Transverse colon (tissue), 4 donors: ENCODE measurements at regions not wholly inside any gene's neighbourhood (a gene's known extent, or its start where the extent isn't known, plus 50 kb on each side); places are given as distances from the start of the nearest gene placed in this dataset.

ENCODE experiments used
- EP300 ChIP-seq: sonication (generic); formaldehyde crosslinking; IDR thresholded peaks from one replicate; pipeline ENCODE4 v1.6.1; 2017; ENCODE audit warnings: antibody characterized with exemption, low read depth
- POLR2A ChIP-seq: fragments of 450-650 bp; IDR thresholded peaks from one replicate; pipeline ENCODE4 v1.6.1; 2016; ENCODE audit warnings: antibody characterized with exemption, mild to moderate bottlenecking, moderate library complexity
- POLR2AphosphoS5 ChIP-seq, 3 donors: sonication (generic); formaldehyde crosslinking; IDR thresholded peaks; one replicate each; pipeline ENCODE4 v1.6.1; 2016; ENCODE audit warnings: antibody characterized with exemption in 3 of 3
- TF ChIP-seq, protein P1 (sequence below), 5 experiments: fragments of 200-600 bp in 3 of 5; fragments of 450-650 bp in 2 of 5; sonication (generic) in 3 of 5; IDR thresholded peaks; 1 replicate in 2 of 5; 2 replicates in 3 of 5; pipeline ENCODE4 v1.5.1; 2016 to 2017; ENCODE audit warnings: antibody characterized with exemption in 5 of 5, inconsistent platforms in 3 of 5, mild to moderate bottlenecking in 2 of 5, moderate library complexity in 1 of 5

- TF ChIP-seq, protein P1, sequence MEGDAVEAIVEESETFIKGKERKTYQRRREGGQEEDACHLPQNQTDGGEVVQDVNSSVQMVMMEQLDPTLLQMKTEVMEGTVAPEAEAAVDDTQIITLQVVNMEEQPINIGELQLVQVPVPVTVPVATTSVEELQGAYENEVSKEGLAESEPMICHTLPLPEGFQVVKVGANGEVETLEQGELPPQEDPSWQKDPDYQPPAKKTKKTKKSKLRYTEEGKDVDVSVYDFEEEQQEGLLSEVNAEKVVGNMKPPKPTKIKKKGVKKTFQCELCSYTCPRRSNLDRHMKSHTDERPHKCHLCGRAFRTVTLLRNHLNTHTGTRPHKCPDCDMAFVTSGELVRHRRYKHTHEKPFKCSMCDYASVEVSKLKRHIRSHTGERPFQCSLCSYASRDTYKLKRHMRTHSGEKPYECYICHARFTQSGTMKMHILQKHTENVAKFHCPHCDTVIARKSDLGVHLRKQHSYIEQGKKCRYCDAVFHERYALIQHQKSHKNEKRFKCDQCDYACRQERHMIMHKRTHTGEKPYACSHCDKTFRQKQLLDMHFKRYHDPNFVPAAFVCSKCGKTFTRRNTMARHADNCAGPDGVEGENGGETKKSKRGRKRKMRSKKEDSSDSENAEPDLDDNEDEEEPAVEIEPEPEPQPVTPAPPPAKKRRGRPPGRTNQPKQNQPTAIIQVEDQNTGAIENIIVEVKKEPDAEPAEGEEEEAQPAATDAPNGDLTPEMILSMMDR (IDR thresholded peaks at IDR 0.05) = no peak
- TF ChIP-seq POLR2A (no peak), EP300 (no peak), POLR2AphosphoS5 (IDR thresholded peaks at IDR 0.05) (no peak)
Measured at GRCh38 chr2:76323381-76323780, 612.7 kb upstream of the GCFC2 start.
